ENCODE measurements at regions not wholly inside any gene's neighbourhood (a gene's known extent, or its start where the extent isn't known, plus 50 kb on each side); places are given as distances from the start of the nearest gene placed in this dataset.

DNA sequence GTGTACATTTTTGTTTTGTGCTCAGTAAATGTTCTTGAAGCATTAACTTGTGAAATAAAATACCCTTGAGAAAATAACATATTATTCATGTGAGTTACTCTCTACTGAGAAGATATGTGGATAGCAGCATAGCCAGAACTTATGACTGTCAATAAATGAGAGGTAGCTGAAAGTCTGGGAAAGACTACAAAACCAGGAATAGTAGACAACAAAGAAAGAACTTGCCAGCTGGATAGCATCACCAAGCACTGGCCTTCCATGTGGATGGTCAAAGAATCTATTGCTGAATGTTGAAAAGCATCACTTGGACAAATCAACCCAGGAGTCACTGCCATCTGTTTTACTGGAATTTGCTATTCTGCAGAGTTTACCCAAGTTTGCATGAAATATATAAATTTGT lies 650.0 kb upstream of the HTR2C start:
- H4K20me1 ChIP-seq (ENCODE audit: insufficient read depth, low read length): no peaks in the 10 kb centered on the region
- no peaks in the 10 kb centered on the region for H3K36me3 ChIP-seq (ENCODE audit: insufficient read depth, low read length)
- no peak overlapping the region for H3K4me3 ChIP-seq (ENCODE audit: low read depth, low read length, poor library complexity, severe bottlenecking)
- intact Hi-C loops (cut with micrococcal nuclease; ENCODE audit: unreplicated experiment): no loop called here
- CTCF ChIA-PET (ENCODE audit: unreplicated experiment): no interaction called here
- no peak for DNase-seq (ENCODE audit: low spot score)
- no peaks in the 10 kb centered on the region for H3K4me1 ChIP-seq (ENCODE audit: insufficient read depth, low read length, poor library complexity, severe bottlenecking)
- no peak for TF ChIP-seq EZH2phosphoT487 (IDR thresholded peaks at IDR 0.05; ENCODE audit: borderline replicate concordance, low read depth, low read length)
- TF ChIP-seq CTCF (conservative IDR thresholded peaks at IDR 0.05; ENCODE audit: low read length): no peak
- H3K4me2 ChIP-seq (ENCODE audit: low read length): no peak overlapping the region
- no peak overlapping the region for H2AFZ ChIP-seq (ENCODE audit: low read length)
- H3K9me2 ChIP-seq (ENCODE audit: insufficient read depth, low read length): no peaks in the 10 kb centered on the region
- POLR2A ChIA-PET: no interaction called here
- H3K79me2 ChIP-seq (ENCODE audit: insufficient read depth, low read depth, low read length): no peaks in the 10 kb centered on the region
- no peak overlapping the region for H3K27ac ChIP-seq (ENCODE audit: low read depth, low read length, poor library complexity, severe bottlenecking)
- H3K9me3 ChIP-seq (ENCODE audit: low read length): no peaks in the 10 kb centered on the region
- no TSS peak for BruUV-seq (replicated peaks)

DNA sequence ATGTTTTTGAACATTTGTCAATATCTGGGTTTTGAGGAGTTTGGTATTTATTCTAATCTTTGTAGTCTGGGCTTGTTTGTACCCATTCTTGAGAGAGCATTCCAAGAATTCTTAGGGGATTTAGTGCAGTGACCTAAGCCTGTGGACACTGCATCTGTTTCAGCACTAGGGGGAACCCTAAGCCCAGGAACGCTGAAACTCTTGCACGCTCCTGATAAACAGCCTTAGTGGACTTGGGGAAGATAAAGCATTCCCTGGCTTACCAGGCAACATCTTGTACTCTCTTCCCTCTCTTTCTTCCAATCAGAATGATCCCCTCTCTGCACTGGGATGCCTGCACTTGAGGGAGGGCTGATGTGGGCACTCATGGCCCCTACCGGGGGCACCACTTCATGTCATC lies 654.9 kb upstream of the HTR2C start:
- H3K27ac ChIP-seq (ENCODE audit: low read depth, low read length, poor library complexity, severe bottlenecking): no peak overlapping the region
- CTCF ChIA-PET (ENCODE audit: unreplicated experiment): no interaction called here
- no peaks in the 10 kb centered on the region for H4K20me1 ChIP-seq (ENCODE audit: insufficient read depth, low read length)
- DNase-seq (ENCODE audit: low spot score): peak; percentile 7
- POLR2A ChIA-PET: no interaction called here
- H3K4me3 ChIP-seq (ENCODE audit: low read depth, low read length, poor library complexity, severe bottlenecking): no peak overlapping the region
- H3K9me3 ChIP-seq (ENCODE audit: low read length): no peaks in the 10 kb centered on the region
- no TSS peak for BruUV-seq (replicated peaks)
- intact Hi-C loops (cut with micrococcal nuclease; ENCODE audit: unreplicated experiment): loop anchor here (2.0 kb wide), 1 partner anchor 146 kb away; no protein-coding TSS in a partner anchor
- H3K4me2 ChIP-seq (ENCODE audit: low read length): no peak overlapping the region
- no peak overlapping the region for H2AFZ ChIP-seq (ENCODE audit: low read length)
- H3K9me2 ChIP-seq (ENCODE audit: insufficient read depth, low read length): no peaks in the 10 kb centered on the region
- no peaks in the 10 kb centered on the region for H3K79me2 ChIP-seq (ENCODE audit: insufficient read depth, low read depth, low read length)
- TF ChIP-seq EZH2phosphoT487 (IDR thresholded peaks at IDR 0.05; ENCODE audit: borderline replicate concordance, low read depth, low read length) (no peak), CTCF (conservative IDR thresholded peaks at IDR 0.05; ENCODE audit: low read length) (peak; percentile 65)
- no peaks in the 10 kb centered on the region for H3K36me3 ChIP-seq (ENCODE audit: insufficient read depth, low read length)
- no peaks in the 10 kb centered on the region for H3K4me1 ChIP-seq (ENCODE audit: insufficient read depth, low read length, poor library complexity, severe bottlenecking)

GRCh38 chrX:113920661-113921060 lies 663.2 kb upstream of the HTR2C start:
- intact Hi-C loops (cut with micrococcal nuclease; ENCODE audit: unreplicated experiment): no loop called here
- no peak overlapping the region for H2AFZ ChIP-seq (ENCODE audit: low read length)
- DNase-seq (ENCODE audit: low spot score): no peak
- BruUV-seq (replicated peaks): no TSS peak
- H3K27ac ChIP-seq (ENCODE audit: low read depth, low read length, poor library complexity, severe bottlenecking): no peak overlapping the region
- TF ChIP-seq CTCF (conservative IDR thresholded peaks at IDR 0.05; ENCODE audit: low read length) (no peak), EZH2phosphoT487 (IDR thresholded peaks at IDR 0.05; ENCODE audit: borderline replicate concordance, low read depth, low read length) (no peak)
- no peaks in the 10 kb centered on the region for H3K9me2 ChIP-seq (ENCODE audit: insufficient read depth, low read length)
- no peaks in the 10 kb centered on the region for H3K36me3 ChIP-seq (ENCODE audit: insufficient read depth, low read length)
- ChIA-PET CTCF (ENCODE audit: unreplicated experiment) (no interaction called here), POLR2A (interaction anchor here (0.6 kb wide), 1 partner anchor 16 kb away, joined by 3 read pairs; no protein-coding TSS in a partner anchor)
- no peak overlapping the region for H3K4me2 ChIP-seq (ENCODE audit: low read length)
- H4K20me1 ChIP-seq (ENCODE audit: insufficient read depth, low read length): no peaks in the 10 kb centered on the region
- H3K4me3 ChIP-seq (ENCODE audit: low read depth, low read length, poor library complexity, severe bottlenecking): no peak overlapping the region
- no peaks in the 10 kb centered on the region for H3K4me1 ChIP-seq (ENCODE audit: insufficient read depth, low read length, poor library complexity, severe bottlenecking)
- no peaks in the 10 kb centered on the region for H3K9me3 ChIP-seq (ENCODE audit: low read length)
- H3K79me2 ChIP-seq (ENCODE audit: insufficient read depth, low read depth, low read length): no peaks in the 10 kb centered on the region

All from OCI-LY7 (cell line).